HUES6 (cell line): ENCODE measurements at regions not wholly inside any gene's neighbourhood (a gene's known extent, or its start where the extent isn't known, plus 50 kb on each side); places are given as distances from the start of the nearest gene placed in this dataset.

Experiments
- H3K27ac ChIP-seq: 2 replicates; pipeline ENCODE4 v1.7.0; 2013; ENCODE audit warnings: low read depth, mild to moderate bottlenecking, low read length, inconsistent platforms
- H3K27me3 ChIP-seq: 2 replicates; pipeline ENCODE4 v1.6.1; 2013; ENCODE audit warnings: low read length; ENCODE audit not compliant: control insufficient read depth, insufficient read depth
- H3K36me3 ChIP-seq: 2 replicates; pipeline ENCODE4 v1.6.1; 2013; ENCODE audit warnings: low read length; ENCODE audit not compliant: control insufficient read depth, insufficient read depth
- H3K4me1 ChIP-seq: 2 replicates; pipeline ENCODE4 v1.6.1; 2013; ENCODE audit warnings: low read length; ENCODE audit not compliant: control insufficient read depth, insufficient read depth
- H3K4me3 ChIP-seq: 2 replicates; pipeline ENCODE4 v1.5.1; 2013; ENCODE audit warnings: low read depth, low read length
- H3K9ac ChIP-seq: one replicate; pipeline ENCODE4 v1.6.1; 2013; ENCODE audit warnings: mild to moderate bottlenecking, low read length
- H3K9me3 ChIP-seq: 2 replicates; pipeline ENCODE4 v1.6.1; 2013; ENCODE audit warnings: low read depth, low read length; ENCODE audit not compliant: control insufficient read depth, insufficient read depth

GRCh38 chr1:83028467-83028866, 970.5 kb downstream of the TTLL7 start:
- no peak overlapping the region for H3K9ac ChIP-seq
- H3K27ac ChIP-seq, result no peak overlapping the region
- no peak overlapping the region for H3K4me3 ChIP-seq
- H3K4me1 ChIP-seq, result peaks cover 13% of the 10 kb centered on the region; the same call in 1 of the 2 replicates
- no peaks in the 10 kb centered on the region for H3K27me3 ChIP-seq
- H3K36me3 ChIP-seq, result no peaks in the 10 kb centered on the region
- peaks cover 20% of the 10 kb centered on the region for H3K9me3 ChIP-seq

GRCh38 chr1:83027511-83027910, 971.4 kb downstream of the TTLL7 start:
- peaks cover 13% of the 10 kb centered on the region; the same call in 1 of the 2 replicates for H3K4me1 ChIP-seq

GRCh38 chr1:83026745-83027144, 972.2 kb downstream of the TTLL7 start:
- Histone ChIP-seq H3K4me1 (peaks cover 13% of the 10 kb centered on the region; the same call in 1 of the 2 replicates), H3K4me3 (no peak overlapping the region), H3K9me3 (0 out of 2 replicates have a peak, but pooled peaks cover 5% of the 10 kb centered on the region), H3K27me3 (no peaks in the 10 kb centered on the region), H3K27ac (no peak overlapping the region), H3K9ac (no peak overlapping the region), H3K36me3 (no peaks in the 10 kb centered on the region)

More at GRCh38 chr1:83027511-83027910, 971.4 kb downstream of the TTLL7 start:
- no peaks in the 10 kb centered on the region for H3K36me3 ChIP-seq
- H3K27ac ChIP-seq, result no peak overlapping the region
- H3K9me3 ChIP-seq, result peaks cover 12% of the 10 kb centered on the region; the same call in 1 of the 2 replicates
- no peaks in the 10 kb centered on the region for H3K27me3 ChIP-seq
- H3K4me3 ChIP-seq, result no peak overlapping the region
- no peak overlapping the region for H3K9ac ChIP-seq

- H3K27me3 ChIP-seq, result no peaks in the 10 kb centered on the region
- peaks cover 13% of the 10 kb centered on the region; the same call in 1 of the 2 replicates for H3K4me1 ChIP-seq
- H3K27ac ChIP-seq, result no peak overlapping the region
- peaks cover 7% of the 10 kb centered on the region; the same call in 1 of the 2 replicates for H3K36me3 ChIP-seq
- H3K9me3 ChIP-seq, result peaks cover 8% of the 10 kb centered on the region; the same call in 1 of the 2 replicates
- no peak overlapping the region for H3K9ac ChIP-seq
- no peak overlapping the region for H3K4me3 ChIP-seq
Observed at GRCh38 chr1:83024251-83024767, 974.6 kb downstream of the TTLL7 start.

- H3K9me3 ChIP-seq, result peaks cover 8% of the 10 kb centered on the region; the same call in 1 of the 2 replicates
- H3K9ac ChIP-seq, result no peak overlapping the region
- no peaks in the 10 kb centered on the region for H3K27me3 ChIP-seq
- H3K4me1 ChIP-seq, result peaks cover 5% of the 10 kb centered on the region; the same call in 1 of the 2 replicates
- H3K36me3 ChIP-seq, result peaks cover 7% of the 10 kb centered on the region; the same call in 1 of the 2 replicates
- H3K27ac ChIP-seq, result no peak overlapping the region
- H3K4me3 ChIP-seq, result no peak overlapping the region
Observed at GRCh38 chr1:83023212-83023611, 975.7 kb downstream of the TTLL7 start.

- H3K9ac ChIP-seq, result no peak overlapping the region
Observed at GRCh38 chr1:83022206-83022605, 976.7 kb downstream of the TTLL7 start.

GRCh38 chr1:83017701-83018100, 981.2 kb downstream of the TTLL7 start:
- H3K4me3 ChIP-seq, result no peak overlapping the region
- peaks cover 7% of the 10 kb centered on the region; the same call in 1 of the 2 replicates for H3K36me3 ChIP-seq
- H3K4me1 ChIP-seq, result no peaks in the 10 kb centered on the region
- no peak overlapping the region for H3K27ac ChIP-seq
- H3K9ac ChIP-seq, result no peak overlapping the region
- peaks cover 8% of the 10 kb centered on the region; the same call in 1 of the 2 replicates for H3K9me3 ChIP-seq
- H3K27me3 ChIP-seq, result no peaks in the 10 kb centered on the region

More at GRCh38 chr1:83022206-83022605, 976.7 kb downstream of the TTLL7 start:
- peaks cover 7% of the 10 kb centered on the region; the same call in 1 of the 2 replicates for H3K36me3 ChIP-seq
- no peaks in the 10 kb centered on the region for H3K27me3 ChIP-seq
- no peak overlapping the region for H3K27ac ChIP-seq
- peaks cover 5% of the 10 kb centered on the region; the same call in 1 of the 2 replicates for H3K4me1 ChIP-seq
- H3K4me3 ChIP-seq, result no peak overlapping the region
- peaks cover 8% of the 10 kb centered on the region; the same call in 1 of the 2 replicates for H3K9me3 ChIP-seq

- Histone ChIP-seq H3K9me3 (peaks cover 8% of the 10 kb centered on the region; the same call in 1 of the 2 replicates), H3K9ac (no peak overlapping the region)
Observed at GRCh38 chr1:83017276-83017675, 981.7 kb downstream of the TTLL7 start.

GRCh38 chr1:83016354-83016849, 982.5 kb downstream of the TTLL7 start:
- H3K27ac ChIP-seq, result no peak overlapping the region
- H3K4me1 ChIP-seq, result no peaks in the 10 kb centered on the region
- H3K4me3 ChIP-seq, result no peak overlapping the region
- H3K9me3 ChIP-seq, result peaks cover 8% of the 10 kb centered on the region; the same call in 1 of the 2 replicates
- H3K36me3 ChIP-seq, result peaks cover 7% of the 10 kb centered on the region; the same call in 1 of the 2 replicates
- H3K9ac ChIP-seq, result no peak overlapping the region
- no peaks in the 10 kb centered on the region for H3K27me3 ChIP-seq

More at GRCh38 chr1:83017276-83017675, 981.7 kb downstream of the TTLL7 start:
- peaks cover 7% of the 10 kb centered on the region; the same call in 1 of the 2 replicates for H3K36me3 ChIP-seq
- no peak overlapping the region for H3K4me3 ChIP-seq
- H3K27ac ChIP-seq, result no peak overlapping the region
- no peaks in the 10 kb centered on the region for H3K4me1 ChIP-seq
- no peaks in the 10 kb centered on the region for H3K27me3 ChIP-seq

GRCh38 chr1:83015163-83015562, 983.8 kb downstream of the TTLL7 start:
- Histone ChIP-seq H3K9ac (no peak overlapping the region), H3K36me3 (no peaks in the 10 kb centered on the region), H3K27ac (no peak overlapping the region), H3K4me1 (no peaks in the 10 kb centered on the region), H3K9me3 (no peaks in the 10 kb centered on the region), H3K27me3 (no peaks in the 10 kb centered on the region), H3K4me3 (no peak overlapping the region)

- Histone ChIP-seq H3K36me3 (no peaks in the 10 kb centered on the region), H3K9me3 (no peaks in the 10 kb centered on the region), H3K9ac (no peak overlapping the region), H3K27me3 (no peaks in the 10 kb centered on the region), H3K4me3 (no peak overlapping the region), H3K4me1 (no peaks in the 10 kb centered on the region), H3K27ac (no peak overlapping the region)
Observed at GRCh38 chr1:83012950-83013349, 986.0 kb downstream of the TTLL7 start.
